ENCODE measurements at regions not wholly inside any gene's neighbourhood (a gene's known extent, or its start where the extent isn't known, plus 50 kb on each side); places are given as distances from the start of the nearest gene placed in this dataset.

- TF ChIP-seq EZH2 (IDR thresholded peaks at IDR 0.05; ENCODE audit: insufficient read depth, poor library complexity, severe bottlenecking) (no peak), EZH2phosphoT487 (IDR thresholded peaks at IDR 0.05; ENCODE audit: insufficient read depth, low read depth) (no peak)
Observed at GRCh38 chr1:164021813-164022212, 537.2 kb upstream of the PBX1 start.
